Tibial nerve (tissue), 4 donors: ENCODE measurements at regions not wholly inside any gene's neighbourhood (a gene's known extent, or its start where the extent isn't known, plus 50 kb on each side); places are given as distances from the start of the nearest gene placed in this dataset.

Source experiments
- DNase-seq, 2 donors: peaks; one replicate each; pipeline ENCODE4 v3.0.0-alpha.2; 2019; ENCODE audit warnings: low spot score in 2 of 2
- H3K27ac ChIP-seq, 4 donors: fragments of 200-600 bp; sonication (generic) in 3 of 4; one replicate each; pipeline ENCODE4 v1.5.1; 2017 to 2019; ENCODE audit warnings: mild to moderate bottlenecking in 1 of 4
- H3K27me3 ChIP-seq, 2 donors: fragments of 200-600 bp; sonication (generic) in 1 of 2; one replicate each; pipeline versions ENCODE4 v1.5.1 to v1.6.0; 2017 to 2019
- H3K36me3 ChIP-seq, 3 donors: fragments of 200-600 bp; sonication (generic); one replicate each; pipeline ENCODE4 v1.5.1; 2018 to 2019
- H3K4me1 ChIP-seq, 4 donors: fragments of 200-600 bp; sonication (generic) in 3 of 4; one replicate each; pipeline ENCODE4 v1.5.1; 2017 to 2019
- H3K4me3 ChIP-seq, 4 donors: fragments of 200-600 bp; sonication (generic) in 3 of 4; one replicate each; pipeline ENCODE4 v1.5.1; 2017 to 2019; ENCODE audit warnings: mild to moderate bottlenecking in 1 of 4, moderate library complexity in 1 of 4
- H3K9me3 ChIP-seq, 4 donors: fragments of 200-600 bp; sonication (generic) in 3 of 4; one replicate each; pipeline ENCODE4 v1.5.1; 2017 to 2019
- CTCF ChIP-seq, 5 experiments: fragments of 200-600 bp in 3 of 5; fragments of 450-650 bp in 2 of 5; sonication (generic) in 3 of 5; IDR thresholded peaks; one replicate each; pipeline ENCODE4 v1.5.1; 2016 to 2019; ENCODE audit warnings: antibody characterized with exemption in 5 of 5, mild to moderate bottlenecking in 3 of 5, moderate library complexity in 2 of 5
- EP300 ChIP-seq, 2 donors: sonication (generic); formaldehyde crosslinking; IDR thresholded peaks; one replicate each; pipeline ENCODE4 v1.6.1; 2017; ENCODE audit warnings: antibody characterized with exemption in 2 of 2, mild to moderate bottlenecking in 1 of 2
- POLR2A ChIP-seq, 2 donors: fragments of 450-650 bp; IDR thresholded peaks; one replicate each; pipeline ENCODE4 v1.6.1; 2017; ENCODE audit warnings: antibody characterized with exemption in 2 of 2, mild to moderate bottlenecking in 2 of 2, moderate library complexity in 2 of 2
- WGBS, 2 donors: methylation state at CpG; one replicate each; pipeline ENCODE4 v1.1.5; 2018; 5-methylcytosine and 5-hydroxymethylcytosine counted together

- H3K4me3 ChIP-seq, result no peak overlapping the region
- H3K4me1 ChIP-seq, result no peaks in the 10 kb centered on the region
- no peaks in the 10 kb centered on the region for H3K9me3 ChIP-seq
- H3K36me3 ChIP-seq, result no peaks in the 10 kb centered on the region
- H3K27ac ChIP-seq, result no peak overlapping the region
- no peak for DNase-seq
- no peaks in the 10 kb centered on the region for H3K27me3 ChIP-seq
- TF ChIP-seq CTCF (IDR thresholded peaks at IDR 0.05) (no peak), EP300 (IDR thresholded peaks at IDR 0.05) (no peak), POLR2A (IDR thresholded peaks at IDR 0.05) (no peak)
These were observed 237.1 kb upstream of the ADGRL2 start for GRCh38 chr1:81563632-81564031.

- H3K27me3 ChIP-seq, result no peaks in the 10 kb centered on the region
- no peak for DNase-seq
- no peaks in the 10 kb centered on the region for H3K9me3 ChIP-seq
- H3K4me1 ChIP-seq, result no peaks in the 10 kb centered on the region
- no peak overlapping the region for H3K27ac ChIP-seq
- TF ChIP-seq CTCF (IDR thresholded peaks at IDR 0.05) (no peak), EP300 (IDR thresholded peaks at IDR 0.05) (no peak), POLR2A (IDR thresholded peaks at IDR 0.05) (no peak)
- no peaks in the 10 kb centered on the region for H3K36me3 ChIP-seq
- H3K4me3 ChIP-seq, result no peak overlapping the region
- WGBS, 2 donors, result 82 to 87% methylated on average over 3 of the region's 3 CpGs
These were observed 237.8 kb upstream of the ADGRL2 start for GRCh38 chr1:81562934-81563333.

- H3K4me1 ChIP-seq, result no peaks in the 10 kb centered on the region
- H3K4me3 ChIP-seq, result no peak overlapping the region
- TF ChIP-seq CTCF (IDR thresholded peaks at IDR 0.05) (no peak), EP300 (IDR thresholded peaks at IDR 0.05) (no peak), POLR2A (IDR thresholded peaks at IDR 0.05) (no peak)
- no peaks in the 10 kb centered on the region for H3K27me3 ChIP-seq
- no peak for DNase-seq
- no peak overlapping the region for H3K27ac ChIP-seq
- H3K9me3 ChIP-seq, result no peaks in the 10 kb centered on the region
- WGBS, 2 donors, result 77 to 82% methylated on average over 7 of the region's 7 CpGs
- no peaks in the 10 kb centered on the region for H3K36me3 ChIP-seq
These were observed 240.1 kb upstream of the ADGRL2 start for GRCh38 chr1:81560629-81561028.

- Histone ChIP-seq H3K9me3 (no peaks in the 10 kb centered on the region), H3K27me3 (no peaks in the 10 kb centered on the region), H3K4me1 (no peaks in the 10 kb centered on the region), H3K27ac (no peak overlapping the region), H3K4me3 (no peak overlapping the region), H3K36me3 (no peaks in the 10 kb centered on the region)
- DNase-seq, result no peak
- TF ChIP-seq POLR2A (IDR thresholded peaks at IDR 0.05) (no peak), EP300 (IDR thresholded peaks at IDR 0.05) (no peak), CTCF (IDR thresholded peaks at IDR 0.05) (no peak)
- WGBS, 2 donors, result 59 to 63% methylated on average over 1 of the region's 1 CpG
These were observed 240.9 kb upstream of the ADGRL2 start for GRCh38 chr1:81559662-81560350.

- no peak for TF ChIP-seq POLR2A (IDR thresholded peaks at IDR 0.05)
- no peak for TF ChIP-seq CTCF (IDR thresholded peaks at IDR 0.05)
- no peak for TF ChIP-seq EP300 (IDR thresholded peaks at IDR 0.05)
- Histone ChIP-seq H3K9me3 (no peaks in the 10 kb centered on the region), H3K36me3 (no peaks in the 10 kb centered on the region), H3K27me3 (no peaks in the 10 kb centered on the region), H3K4me3 (no peak overlapping the region), H3K27ac (no peak overlapping the region), H3K4me1 (no peaks in the 10 kb centered on the region)
- 97 to 100% methylated on average over 1 of the region's 1 CpG for WGBS, 2 donors
- DNase-seq, result no peak
These were observed 242.2 kb upstream of the ADGRL2 start for GRCh38 chr1:81558291-81559076.
